HCT116 (cell line): ENCODE measurements at regions not wholly inside any gene's neighbourhood (a gene's known extent, or its start where the extent isn't known, plus 50 kb on each side); places are given as distances from the start of the nearest gene placed in this dataset.

Source experiments
- ATAC-seq: fragments of 200-7000 bp; cut with Tn5 transposase; 2 replicates; pipeline ENCODE4 v1.9.1; 2020; ENCODE audit warnings: mild to moderate bottlenecking, moderate library complexity
- BruUV-seq: library from RNA; stranded (reverse); fragments of 400-500 nt; replicated peaks from 2 replicates; lab custom pipeline; 2021; lab: Mats Ljungman, UMichigan
- CTCF ChIA-PET: fragments of 300-600 bp; sonication (Branson Sonifier 250); formaldehyde crosslinking; loops from one replicate; lab custom pipeline; 2021; ENCODE audit warnings: antibody characterized with exemption; lab: Charles Lee
- POLR2A ChIA-PET: fragments of 300-600, 350-600 bp; sonication (Branson Sonifier 250); formaldehyde crosslinking; loops from one replicate; lab custom pipeline; 2021; ENCODE audit warnings: antibody characterized with exemption; lab: Charles Lee
- RAD21 ChIA-PET, 2 experiments: fragments of 300-600 bp; sonication (Branson Sonifier 250); formaldehyde crosslinking; loops; one replicate each; lab custom pipeline; 2023; ENCODE audit warnings: low total read pairs in 2 of 2; ENCODE audit not compliant: uncharacterized antibody in 2 of 2, unreplicated experiment in 2 of 2, low non-redundant PET in 1 of 2; lab: Charles Lee
- DNase-seq: peaks from one replicate; pipeline ENCODE4 v3.0.0-alpha.2; 2010; ENCODE audit warnings: low read depth, low spot score
- H2AFZ ChIP-seq: fragments of 200-600 bp; shearing (Covaris generic), sonication (generic); 2 replicates; pipeline ENCODE4 v1.6.1; 2017; ENCODE audit warnings: low read depth, mixed run types, mixed read lengths, antibody characterized with exemption, low read length; ENCODE audit not compliant: poor library complexity, severe bottlenecking
- H3K27ac ChIP-seq: 2 replicates; pipeline ENCODE4 v1.5.1; 2012; ENCODE audit warnings: low read depth, low read length
- H3K27me3 ChIP-seq: fragments of 200-600 bp; sonication (generic); 2 replicates; pipeline ENCODE4 v1.6.1; 2016; ENCODE audit warnings: mixed run types, low read length, mixed read lengths; ENCODE audit not compliant: insufficient read depth
- H3K36me3 ChIP-seq, 2 experiments: fragments of 200-500 bp in 1 of 2; fragments of 200-600 bp in 1 of 2; sonication (Bioruptor generic) in 1 of 2; sonication (generic) in 1 of 2; 2 replicates each; pipeline versions ENCODE4 v1.5.1 to v1.6.1; 2014 to 2016; ENCODE audit warnings: low read length in 2 of 2, inconsistent platforms in 1 of 2, mixed read lengths in 1 of 2, mixed run types in 1 of 2; ENCODE audit not compliant: insufficient read depth in 2 of 2, control insufficient read depth in 1 of 2
- H3K4me1 ChIP-seq, 2 experiments: fragments of 200-600 bp in 1 of 2; sonication (generic) in 1 of 2; 2 replicates each; pipeline versions ENCODE4 v1.5.1 to v1.6.1; 2012 to 2017; ENCODE audit warnings: low read length in 2 of 2, inconsistent platforms in 1 of 2, mild to moderate bottlenecking in 1 of 2, mixed read lengths in 1 of 2, mixed run types in 1 of 2, moderate library complexity in 1 of 2; ENCODE audit not compliant: insufficient read depth in 2 of 2, control insufficient read depth in 1 of 2
- H3K4me2 ChIP-seq: fragments of 200-600 bp; sonication (generic); 2 replicates; pipeline ENCODE4 v1.6.1; 2017; ENCODE audit warnings: mixed run types, low read length, mixed read lengths
- H3K4me3 ChIP-seq, 2 experiments: fragments of 200-600 bp in 1 of 2; sonication (generic) in 1 of 2; replicated peaks in 1 of 2; 2 replicates each; pipeline ENCODE4 v1.5.1; 2011 to 2016; ENCODE audit warnings: low read length in 2 of 2, control low read depth in 1 of 2, low read depth in 1 of 2, mild to moderate bottlenecking in 1 of 2, mixed read lengths in 1 of 2, mixed run types in 1 of 2
- H3K79me2 ChIP-seq: fragments of 200-600 bp; sonication (generic); 2 replicates; pipeline ENCODE4 v1.6.1; 2017; ENCODE audit warnings: mild to moderate bottlenecking, mixed run types, low read length, moderate library complexity, mixed read lengths; ENCODE audit not compliant: insufficient read depth
- H3K9ac ChIP-seq: fragments of 200-600 bp; sonication (generic); 2 replicates; pipeline ENCODE4 v1.6.1; 2016; ENCODE audit warnings: low read length, mixed read lengths
- H3K9me2 ChIP-seq: fragments of 200-600 bp; sonication (generic), shearing (Covaris generic); 2 replicates; pipeline ENCODE4 v1.6.1; 2017; ENCODE audit warnings: mixed run types, mild to moderate bottlenecking, moderate library complexity; ENCODE audit not compliant: insufficient read depth
- H3K9me3 ChIP-seq, 2 experiments: fragments of 200-500 bp in 1 of 2; fragments of 200-600 bp in 1 of 2; sonication (Bioruptor generic) in 1 of 2; sonication (generic) in 1 of 2; 2 replicates each; pipeline ENCODE4 v1.6.1; 2014 to 2017; ENCODE audit warnings: low read length in 2 of 2, mixed read lengths in 2 of 2, inconsistent platforms in 1 of 2, low read depth in 1 of 2, mild to moderate bottlenecking in 1 of 2, mixed run types in 1 of 2, moderate library complexity in 1 of 2; ENCODE audit not compliant: control insufficient read depth in 1 of 2, insufficient read depth in 1 of 2
- H4K20me1 ChIP-seq: fragments of 200-600 bp; sonication (generic), shearing (Covaris generic); 2 replicates; pipeline ENCODE4 v1.6.1; 2017; ENCODE audit warnings: mixed run types, mild to moderate bottlenecking, moderate library complexity; ENCODE audit not compliant: insufficient read depth
- CBX3 ChIP-seq: IDR thresholded peaks from 2 replicates; pipeline ENCODE4 v1.6.1; 2012; ENCODE audit warnings: low read depth
- EGR1 ChIP-seq: IDR thresholded peaks from 2 replicates; pipeline ENCODE4 v1.6.1; 2012; ENCODE audit warnings: low read depth
- ELF1 ChIP-seq: IDR thresholded peaks from 2 replicates; pipeline ENCODE4 v1.6.1; 2012; ENCODE audit warnings: low read depth, borderline replicate concordance
- EZH2 ChIP-seq: fragments of 200-600 bp; sonication (generic); IDR thresholded peaks from 2 replicates; pipeline ENCODE4 v1.6.1; 2017; ENCODE audit warnings: antibody characterized with exemption, mixed run types
- EZH2phosphoT487 ChIP-seq: fragments of 200-600 bp; IDR thresholded peaks from 2 replicates; pipeline ENCODE4 v1.6.1; 2018; ENCODE audit warnings: antibody characterized with exemption, borderline replicate concordance
- FOSL1 ChIP-seq: IDR thresholded peaks from 2 replicates; pipeline ENCODE4 v1.6.1; 2012; ENCODE audit warnings: low read depth
- POLR2A ChIP-seq: IDR thresholded peaks from 2 replicates; pipeline ENCODE4 v1.7.0; 2011; ENCODE audit warnings: borderline replicate concordance; ENCODE audit not compliant: insufficient read depth, insufficient read length; ENCODE audit errors: extremely low read depth
- POLR2AphosphoS5 ChIP-seq: IDR thresholded peaks from 2 replicates; pipeline ENCODE4 v1.6.1; 2011; ENCODE audit warnings: mild to moderate bottlenecking, low read depth, low read length, moderate library complexity
- RAD21 ChIP-seq: IDR thresholded peaks from 2 replicates; pipeline ENCODE4 v1.6.1; 2012; ENCODE audit warnings: low read depth, mild to moderate bottlenecking
- SIN3A ChIP-seq: IDR thresholded peaks from 2 replicates; pipeline ENCODE4 v1.6.1; 2012; ENCODE audit warnings: low read depth
- SP1 ChIP-seq: IDR thresholded peaks from 2 replicates; pipeline ENCODE4 v1.6.1; 2012; ENCODE audit warnings: low read depth
- SRF ChIP-seq: IDR thresholded peaks from 2 replicates; pipeline ENCODE4 v1.6.1; 2012; ENCODE audit warnings: low read depth
- TCF7L2 ChIP-seq: IDR thresholded peaks from 2 replicates; pipeline ENCODE4 v1.7.0; 2011; ENCODE audit warnings: borderline replicate concordance, inconsistent platforms; ENCODE audit not compliant: insufficient read depth, insufficient read length; ENCODE audit errors: extremely low read depth
- YY1 ChIP-seq: IDR thresholded peaks from 2 replicates; pipeline ENCODE4 v1.6.1; 2011; ENCODE audit warnings: low read length, low read depth, moderate library complexity, mild to moderate bottlenecking; ENCODE audit not compliant: insufficient replicate concordance; ENCODE audit errors: extremely low read depth
- ZFX ChIP-seq: fragments of 450-650 bp; IDR thresholded peaks from 2 replicates; pipeline ENCODE4 v1.6.1; 2017
- intact Hi-C: fragments of 100-400 bp; cut with micrococcal nuclease; formaldehyde crosslinking; loops from 2 replicates; pipeline ENCODE4 v1.10.0; 2022
- TF ChIP-seq, protein P1 (sequence below): IDR thresholded peaks from 2 replicates; pipeline ENCODE4 v1.6.1; 2012
- TF ChIP-seq, protein P2 (sequence below), 3 experiments: fragments of 200-600 bp in 1 of 3; sonication (generic) in 1 of 3; IDR thresholded peaks in 2 of 3; conservative IDR thresholded peaks in 1 of 3; 2 replicates each; pipeline ENCODE4 v1.5.1; 2012 to 2017; ENCODE audit warnings: low read depth in 2 of 3, low read length in 2 of 3, antibody characterized with exemption in 1 of 3, borderline replicate concordance in 1 of 3, control low read depth in 1 of 3, mild to moderate bottlenecking in 1 of 3, mixed read lengths in 1 of 3, mixed run types in 1 of 3, moderate library complexity in 1 of 3; ENCODE audit not compliant: insufficient read depth in 1 of 3
- TF ChIP-seq, protein P3 (sequence below): IDR thresholded peaks from 2 replicates; pipeline ENCODE4 v1.6.1; 2012; ENCODE audit warnings: low read depth

DNA sequence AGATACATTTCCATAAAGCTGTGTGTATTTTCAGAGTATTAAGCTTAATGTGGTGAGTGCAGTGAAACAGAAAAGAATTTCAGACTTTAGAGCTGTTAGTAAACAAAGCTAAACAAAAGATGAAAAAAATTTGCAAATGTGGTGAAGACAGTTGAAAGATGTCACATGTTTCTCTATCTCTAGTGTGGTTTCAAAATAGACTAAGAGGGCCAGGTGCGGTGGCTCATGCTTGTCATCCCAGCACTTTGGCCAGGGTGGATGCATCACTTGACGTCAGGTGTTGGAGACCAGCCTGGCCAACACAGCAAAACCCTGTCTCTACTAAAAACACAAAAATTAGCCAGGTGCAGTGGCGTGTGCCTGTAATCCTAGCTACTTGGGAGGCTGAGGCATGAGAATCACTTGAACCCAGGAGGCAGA lies 466.0 kb upstream of the NR2F2 start:
- no peaks in the 10 kb centered on the region for H3K4me1 ChIP-seq
- ChIA-PET RAD21 (no interaction called here), POLR2A (no interaction called here), CTCF (interaction anchor here (0.7 kb wide), 1 partner anchor 15 kb away, joined by 3 read pairs; no protein-coding TSS in a partner anchor)
- no peaks in the 10 kb centered on the region for H3K79me2 ChIP-seq
- no peak for ATAC-seq
- BruUV-seq, result no TSS peak
- no peak overlapping the region for H3K4me3 ChIP-seq
- H4K20me1 ChIP-seq, result no peaks in the 10 kb centered on the region
- H3K9ac ChIP-seq, result no peak overlapping the region
- no peak overlapping the region for H3K4me2 ChIP-seq
- intact Hi-C loops, result no loop called here
- no peaks in the 10 kb centered on the region for H3K9me2 ChIP-seq
- H3K27ac ChIP-seq, result no peak overlapping the region
- no peaks in the 10 kb centered on the region for H3K27me3 ChIP-seq
- no peaks in the 10 kb centered on the region for H3K9me3 ChIP-seq
- no peak for DNase-seq
- no peak overlapping the region for H2AFZ ChIP-seq
- TF ChIP-seq YY1, result no peak
- TF ChIP-seq EZH2, result no peak
- no peak for TF ChIP-seq TCF7L2
- no peak for TF ChIP-seq EGR1
- TF ChIP-seq POLR2AphosphoS5, result no peak
- TF ChIP-seq EZH2phosphoT487, result no peak
- TF ChIP-seq POLR2A, result no peak
- TF ChIP-seq SRF, result no peak
- TF ChIP-seq CBX3, result no peak
- TF ChIP-seq, protein P1, sequence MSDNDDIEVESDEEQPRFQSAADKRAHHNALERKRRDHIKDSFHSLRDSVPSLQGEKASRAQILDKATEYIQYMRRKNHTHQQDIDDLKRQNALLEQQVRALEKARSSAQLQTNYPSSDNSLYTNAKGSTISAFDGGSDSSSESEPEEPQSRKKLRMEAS, result no peak
- no peak for TF ChIP-seq SP1
- no peak for TF ChIP-seq FOSL1
- no peak for TF ChIP-seq ELF1
- TF ChIP-seq, all 23 proteins: peak for 0
- H3K36me3 ChIP-seq, result no peaks in the 10 kb centered on the region

DNA sequence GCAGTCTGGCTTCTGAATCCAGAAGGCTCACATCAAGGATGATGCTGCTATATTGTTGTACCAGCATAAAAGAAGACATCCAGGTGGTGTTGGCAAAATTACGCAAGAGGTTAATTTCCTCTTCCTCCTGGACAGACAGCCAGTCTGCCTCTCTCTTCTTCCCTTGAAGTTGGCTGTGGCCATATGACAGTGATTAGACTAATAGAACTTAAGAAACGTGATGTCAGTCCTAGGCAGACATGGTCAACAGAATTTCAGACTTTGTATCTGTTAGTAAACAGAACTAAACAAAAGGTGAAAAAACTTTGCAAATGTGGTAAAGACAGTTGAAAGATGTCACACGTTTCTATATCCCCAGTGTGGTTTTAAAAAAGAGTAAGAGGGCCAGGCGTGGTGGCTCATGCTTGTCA lies 465.2 kb upstream of the NR2F2 start:
- ChIA-PET CTCF (no interaction called here), RAD21 (no interaction called here), POLR2A (no interaction called here)
- intact Hi-C loops, result no loop called here
- no peak overlapping the region for H3K4me3 ChIP-seq
- ATAC-seq (no peak), DNase-seq (no peak)
- H3K9me3 ChIP-seq, result no peaks in the 10 kb centered on the region
- H3K27ac ChIP-seq, result no peak overlapping the region
- H3K4me2 ChIP-seq, result no peak overlapping the region
- H3K79me2 ChIP-seq, result no peaks in the 10 kb centered on the region
- no peak overlapping the region for H3K9ac ChIP-seq
- no peaks in the 10 kb centered on the region for H3K9me2 ChIP-seq
- H2AFZ ChIP-seq, result no peak overlapping the region
- no peaks in the 10 kb centered on the region for H4K20me1 ChIP-seq
- H3K27me3 ChIP-seq, result no peaks in the 10 kb centered on the region
- no TSS peak for BruUV-seq
- no peaks in the 10 kb centered on the region for H3K36me3 ChIP-seq
- H3K4me1 ChIP-seq, result no peaks in the 10 kb centered on the region
- TF ChIP-seq EZH2phosphoT487 (no peak), EGR1 (no peak), YY1 (no peak), SIN3A (no peak), RAD21 (no peak), ZFX (no peak)
- TF ChIP-seq, protein P2, sequence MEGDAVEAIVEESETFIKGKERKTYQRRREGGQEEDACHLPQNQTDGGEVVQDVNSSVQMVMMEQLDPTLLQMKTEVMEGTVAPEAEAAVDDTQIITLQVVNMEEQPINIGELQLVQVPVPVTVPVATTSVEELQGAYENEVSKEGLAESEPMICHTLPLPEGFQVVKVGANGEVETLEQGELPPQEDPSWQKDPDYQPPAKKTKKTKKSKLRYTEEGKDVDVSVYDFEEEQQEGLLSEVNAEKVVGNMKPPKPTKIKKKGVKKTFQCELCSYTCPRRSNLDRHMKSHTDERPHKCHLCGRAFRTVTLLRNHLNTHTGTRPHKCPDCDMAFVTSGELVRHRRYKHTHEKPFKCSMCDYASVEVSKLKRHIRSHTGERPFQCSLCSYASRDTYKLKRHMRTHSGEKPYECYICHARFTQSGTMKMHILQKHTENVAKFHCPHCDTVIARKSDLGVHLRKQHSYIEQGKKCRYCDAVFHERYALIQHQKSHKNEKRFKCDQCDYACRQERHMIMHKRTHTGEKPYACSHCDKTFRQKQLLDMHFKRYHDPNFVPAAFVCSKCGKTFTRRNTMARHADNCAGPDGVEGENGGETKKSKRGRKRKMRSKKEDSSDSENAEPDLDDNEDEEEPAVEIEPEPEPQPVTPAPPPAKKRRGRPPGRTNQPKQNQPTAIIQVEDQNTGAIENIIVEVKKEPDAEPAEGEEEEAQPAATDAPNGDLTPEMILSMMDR (IDR thresholded peaks at IDR 0.05 in 2 of 3, conservative IDR thresholded peaks at IDR 0.05 in 1 of 3; ENCODE audit: borderline replicate concordance in 1 of 3, insufficient read depth in 1 of 3, low read depth in 2 of 3, low read length in 2 of 3), result no peak
- TF ChIP-seq, protein P3, sequence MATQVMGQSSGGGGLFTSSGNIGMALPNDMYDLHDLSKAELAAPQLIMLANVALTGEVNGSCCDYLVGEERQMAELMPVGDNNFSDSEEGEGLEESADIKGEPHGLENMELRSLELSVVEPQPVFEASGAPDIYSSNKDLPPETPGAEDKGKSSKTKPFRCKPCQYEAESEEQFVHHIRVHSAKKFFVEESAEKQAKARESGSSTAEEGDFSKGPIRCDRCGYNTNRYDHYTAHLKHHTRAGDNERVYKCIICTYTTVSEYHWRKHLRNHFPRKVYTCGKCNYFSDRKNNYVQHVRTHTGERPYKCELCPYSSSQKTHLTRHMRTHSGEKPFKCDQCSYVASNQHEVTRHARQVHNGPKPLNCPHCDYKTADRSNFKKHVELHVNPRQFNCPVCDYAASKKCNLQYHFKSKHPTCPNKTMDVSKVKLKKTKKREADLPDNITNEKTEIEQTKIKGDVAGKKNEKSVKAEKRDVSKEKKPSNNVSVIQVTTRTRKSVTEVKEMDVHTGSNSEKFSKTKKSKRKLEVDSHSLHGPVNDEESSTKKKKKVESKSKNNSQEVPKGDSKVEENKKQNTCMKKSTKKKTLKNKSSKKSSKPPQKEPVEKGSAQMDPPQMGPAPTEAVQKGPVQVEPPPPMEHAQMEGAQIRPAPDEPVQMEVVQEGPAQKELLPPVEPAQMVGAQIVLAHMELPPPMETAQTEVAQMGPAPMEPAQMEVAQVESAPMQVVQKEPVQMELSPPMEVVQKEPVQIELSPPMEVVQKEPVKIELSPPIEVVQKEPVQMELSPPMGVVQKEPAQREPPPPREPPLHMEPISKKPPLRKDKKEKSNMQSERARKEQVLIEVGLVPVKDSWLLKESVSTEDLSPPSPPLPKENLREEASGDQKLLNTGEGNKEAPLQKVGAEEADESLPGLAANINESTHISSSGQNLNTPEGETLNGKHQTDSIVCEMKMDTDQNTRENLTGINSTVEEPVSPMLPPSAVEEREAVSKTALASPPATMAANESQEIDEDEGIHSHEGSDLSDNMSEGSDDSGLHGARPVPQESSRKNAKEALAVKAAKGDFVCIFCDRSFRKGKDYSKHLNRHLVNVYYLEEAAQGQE, result no peak
